Thyroid gland (tissue), 4 donors: ENCODE measurements at regions not wholly inside any gene's neighbourhood (a gene's known extent, or its start where the extent isn't known, plus 50 kb on each side); places are given as distances from the start of the nearest gene placed in this dataset.

Experiments used
- CTCF ChIP-seq, 6 experiments: fragments of 200-600 bp in 3 of 6; fragments of 450-650 bp in 3 of 6; sonication (generic) in 3 of 6; IDR thresholded peaks; one replicate each; pipeline ENCODE4 v1.5.1; 2016 to 2019; ENCODE audit warnings: antibody characterized with exemption in 6 of 6, mild to moderate bottlenecking in 2 of 6, inconsistent platforms in 1 of 6, moderate library complexity in 1 of 6
- POLR2A ChIP-seq, 2 donors: fragments of 450-650 bp; IDR thresholded peaks; one replicate each; pipeline ENCODE4 v1.6.1; 2017; ENCODE audit warnings: antibody characterized with exemption in 2 of 2, mild to moderate bottlenecking in 2 of 2, moderate library complexity in 1 of 2

- TF ChIP-seq CTCF (IDR thresholded peaks at IDR 0.05), result no peak
- no peak for TF ChIP-seq POLR2A (IDR thresholded peaks at IDR 0.05)
Measured at GRCh38 chr22:45072322-45072903, 62.6 kb upstream of the PHF21B start.
